Stimulated activated CD4-positive, alpha-beta T cell treated with anti-CD3 and anti-CD28 coated beads, Interleukin-4, amount 100 ng/mL, for 4 hours (primary cell): ENCODE measurements at regions not wholly inside any gene's neighbourhood (a gene's known extent, or its start where the extent isn't known, plus 50 kb on each side); places are given as distances from the start of the nearest gene placed in this dataset.

Experiments used
- DNase-seq, 2 experiments: peaks; one replicate each; pipeline ENCODE4 v3.0.0-alpha.2; 2020

GRCh38 chr9:113741886-113742854, 133.9 kb upstream of the ZNF618 start:
- DNase-seq = no peak

- no peak for DNase-seq
Observed at GRCh38 chr9:113742878-113743277, 133.2 kb upstream of the ZNF618 start.

- DNase-seq = no peak
Observed at GRCh38 chr9:113746486-113746885, 129.6 kb upstream of the ZNF618 start.

GRCh38 chr9:113748135-113748534, 128.0 kb upstream of the ZNF618 start:
- no peak for DNase-seq

- DNase-seq = no peak
Observed at GRCh38 chr9:113753398-113754119, 122.5 kb upstream of the ZNF618 start.

GRCh38 chr9:113754739-113755138, 121.4 kb upstream of the ZNF618 start:
- no peak for DNase-seq

GRCh38 chr9:113755433-113755832, 120.7 kb upstream of the ZNF618 start:
- DNase-seq = no peak

GRCh38 chr9:113756476-113757192, 119.5 kb upstream of the ZNF618 start:
- DNase-seq = no peak

GRCh38 chr9:113763429-113763828, 112.7 kb upstream of the ZNF618 start:
- no peak for DNase-seq

GRCh38 chr9:113764572-113764971, 111.5 kb upstream of the ZNF618 start:
- no peak for DNase-seq

- DNase-seq = no peak
Observed at GRCh38 chr9:113769412-113769811, 106.7 kb upstream of the ZNF618 start.

GRCh38 chr9:113770396-113770795, 105.7 kb upstream of the ZNF618 start:
- DNase-seq = no peak

GRCh38 chr9:113771199-113771598, 104.9 kb upstream of the ZNF618 start:
- no peak for DNase-seq

- DNase-seq = no peak
Observed at GRCh38 chr9:113772121-113772810, 103.8 kb upstream of the ZNF618 start.

- DNase-seq = no peak
Observed at GRCh38 chr9:113774963-113775362, 101.1 kb upstream of the ZNF618 start.

- DNase-seq = no peak
Observed at GRCh38 chr9:113775749-113776148, 100.4 kb upstream of the ZNF618 start.

GRCh38 chr9:113776194-113776593, 99.9 kb upstream of the ZNF618 start:
- DNase-seq = no peak

GRCh38 chr9:113781381-113781780, 94.7 kb upstream of the ZNF618 start:
- no peak for DNase-seq

GRCh38 chr9:113781896-113782295, 94.2 kb upstream of the ZNF618 start:
- DNase-seq = no peak

GRCh38 chr9:113783475-113783874, 92.6 kb upstream of the ZNF618 start:
- no peak for DNase-seq

- DNase-seq = no peak
Observed at GRCh38 chr9:113785334-113785733, 90.8 kb upstream of the ZNF618 start.

- DNase-seq = no peak
Observed at GRCh38 chr9:113786071-113786470, 90.0 kb upstream of the ZNF618 start.

GRCh38 chr9:113787871-113788270, 88.2 kb upstream of the ZNF618 start:
- DNase-seq = no peak
